NCI-H2171 (cell line): ENCODE measurements at regions not wholly inside any gene's neighbourhood (a gene's known extent, or its start where the extent isn't known, plus 50 kb on each side); places are given as distances from the start of the nearest gene placed in this dataset.

Source experiments
- DNase-seq: peaks from one replicate; lab custom pipeline; 2025; lab: John Stamatoyannopoulos, UW

GRCh38 chr2:211067029-211067428 lies 510.6 kb downstream of the CPS1 start:
- no peak for DNase-seq

- DNase-seq = no peak
Observed at GRCh38 chr2:211068108-211068780, 511.8 kb downstream of the CPS1 start.

GRCh38 chr2:211070547-211070946 lies 514.1 kb downstream of the CPS1 start:
- DNase-seq = no peak

GRCh38 chr2:211077216-211077767 lies 520.9 kb downstream of the CPS1 start:
- DNase-seq = no peak

GRCh38 chr2:211084352-211084751 lies 528.0 kb downstream of the CPS1 start:
- DNase-seq = no peak

- peak; percentile 48 for DNase-seq
Observed at GRCh38 chr2:211085056-211085680, 528.8 kb downstream of the CPS1 start.

GRCh38 chr2:211086049-211086448 lies 529.6 kb downstream of the CPS1 start:
- DNase-seq = no peak

GRCh38 chr2:211089127-211089526 lies 532.7 kb downstream of the CPS1 start:
- DNase-seq = no peak

GRCh38 chr2:211093743-211094303 lies 537.4 kb downstream of the CPS1 start:
- no peak for DNase-seq

- DNase-seq = no peak
Observed at GRCh38 chr2:211103989-211104388, 547.6 kb downstream of the CPS1 start.

- no peak for DNase-seq
Observed at GRCh38 chr2:211113334-211114175, 557.2 kb downstream of the CPS1 start.

GRCh38 chr2:211114826-211115455 lies 558.5 kb downstream of the CPS1 start:
- DNase-seq = peak; percentile 61

- DNase-seq = no peak
Observed at GRCh38 chr2:211117026-211117425, 560.6 kb downstream of the CPS1 start.

GRCh38 chr2:211126256-211126655 lies 569.9 kb downstream of the CPS1 start:
- no peak for DNase-seq

- no peak for DNase-seq
Observed at GRCh38 chr2:211127501-211127900, 571.1 kb downstream of the CPS1 start.

- DNase-seq = no peak
Observed at GRCh38 chr2:211128287-211128686, 571.9 kb downstream of the CPS1 start.

GRCh38 chr2:211129798-211130197 lies 573.4 kb downstream of the CPS1 start:
- DNase-seq = no peak

GRCh38 chr2:211132046-211132445 lies 575.6 kb downstream of the CPS1 start:
- DNase-seq = no peak

- DNase-seq = no peak
Observed at GRCh38 chr2:211132573-211132972, 576.2 kb downstream of the CPS1 start.

- DNase-seq = no peak
Observed at GRCh38 chr2:211133766-211134165, 577.4 kb downstream of the CPS1 start.

GRCh38 chr2:211138551-211138950 lies 582.2 kb downstream of the CPS1 start:
- no peak for DNase-seq

GRCh38 chr2:211141646-211142045 lies 585.2 kb downstream of the CPS1 start:
- DNase-seq = no peak
